PC-9 (cell line): ENCODE measurements at regions not wholly inside any gene's neighbourhood (a gene's known extent, or its start where the extent isn't known, plus 50 kb on each side); places are given as distances from the start of the nearest gene placed in this dataset.

Experiments
- CTCF ChIP-seq: fragments of 200-600 bp; sonication (generic); conservative IDR thresholded peaks from 2 replicates; pipeline ENCODE4 v1.6.1; 2017; ENCODE audit warnings: mixed run types, antibody characterized with exemption, mild to moderate bottlenecking, moderate library complexity
- EZH2 ChIP-seq: fragments of 200-600 bp; sonication (generic); IDR thresholded peaks from 2 replicates; pipeline ENCODE4 v1.8.0; 2017; ENCODE audit warnings: antibody characterized with exemption, low read depth

- TF ChIP-seq CTCF (no peak), EZH2 (no peak)
Observed at GRCh38 chr5:8280711-8281363, 411.9 kb downstream of the MTRR start.
